GM06990 (cell line): ENCODE measurements at regions not wholly inside any gene's neighbourhood (a gene's known extent, or its start where the extent isn't known, plus 50 kb on each side); places are given as distances from the start of the nearest gene placed in this dataset.

Experiments used
- DNase-seq: peaks from one replicate; pipeline ENCODE4 v3.0.0-alpha.2; 2011; ENCODE audit not compliant: insufficient read length; ENCODE audit errors: extremely low read depth
- H3K27me3 ChIP-seq: replicated peaks from 2 replicates; pipeline ENCODE4 v1.6.0; 2011; ENCODE audit warnings: low read length; ENCODE audit not compliant: control insufficient read depth, insufficient read depth
- H3K36me3 ChIP-seq: 2 replicates; pipeline ENCODE4 v1.5.1; 2011; ENCODE audit warnings: low read length; ENCODE audit not compliant: control insufficient read depth, insufficient read depth
- H3K4me3 ChIP-seq: replicated peaks from 2 replicates; pipeline ENCODE4 v1.5.1; 2011; ENCODE audit warnings: low read depth, mild to moderate bottlenecking, control low read depth, low read length
- TF ChIP-seq, protein P1 (sequence below): IDR thresholded peaks from 2 replicates; pipeline ENCODE4 v1.5.1; 2011; ENCODE audit warnings: low read length, control low read depth, mild to moderate bottlenecking, inconsistent platforms; ENCODE audit not compliant: insufficient read depth, poor library complexity, severe bottlenecking

GRCh38 chr18:22344445-22344844 is 73.3 kb downstream of the CTAGE1 start:
- H3K36me3 ChIP-seq = no peaks in the 10 kb centered on the region
- TF ChIP-seq, protein P1, sequence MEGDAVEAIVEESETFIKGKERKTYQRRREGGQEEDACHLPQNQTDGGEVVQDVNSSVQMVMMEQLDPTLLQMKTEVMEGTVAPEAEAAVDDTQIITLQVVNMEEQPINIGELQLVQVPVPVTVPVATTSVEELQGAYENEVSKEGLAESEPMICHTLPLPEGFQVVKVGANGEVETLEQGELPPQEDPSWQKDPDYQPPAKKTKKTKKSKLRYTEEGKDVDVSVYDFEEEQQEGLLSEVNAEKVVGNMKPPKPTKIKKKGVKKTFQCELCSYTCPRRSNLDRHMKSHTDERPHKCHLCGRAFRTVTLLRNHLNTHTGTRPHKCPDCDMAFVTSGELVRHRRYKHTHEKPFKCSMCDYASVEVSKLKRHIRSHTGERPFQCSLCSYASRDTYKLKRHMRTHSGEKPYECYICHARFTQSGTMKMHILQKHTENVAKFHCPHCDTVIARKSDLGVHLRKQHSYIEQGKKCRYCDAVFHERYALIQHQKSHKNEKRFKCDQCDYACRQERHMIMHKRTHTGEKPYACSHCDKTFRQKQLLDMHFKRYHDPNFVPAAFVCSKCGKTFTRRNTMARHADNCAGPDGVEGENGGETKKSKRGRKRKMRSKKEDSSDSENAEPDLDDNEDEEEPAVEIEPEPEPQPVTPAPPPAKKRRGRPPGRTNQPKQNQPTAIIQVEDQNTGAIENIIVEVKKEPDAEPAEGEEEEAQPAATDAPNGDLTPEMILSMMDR = no peak
- no peak overlapping the region for H3K4me3 ChIP-seq
- DNase-seq = no peak
- peaks cover 2% of the 10 kb centered on the region for H3K27me3 ChIP-seq

- H3K27me3 ChIP-seq = peaks cover 2% of the 10 kb centered on the region
- TF ChIP-seq, protein P1 = no peak
- DNase-seq = no peak
- H3K36me3 ChIP-seq = no peaks in the 10 kb centered on the region
- no peak overlapping the region for H3K4me3 ChIP-seq
These were observed 74.1 kb downstream of the CTAGE1 start for GRCh38 chr18:22343613-22344012.

- TF ChIP-seq, protein P1 = no peak
- Histone ChIP-seq H3K4me3 (no peak overlapping the region), H3K27me3 (peaks cover 2% of the 10 kb centered on the region), H3K36me3 (no peaks in the 10 kb centered on the region)
- no peak for DNase-seq
These were observed 75.1 kb downstream of the CTAGE1 start for GRCh38 chr18:22342625-22343024.

- TF ChIP-seq, protein P1 = no peak
- no peak overlapping the region for H3K4me3 ChIP-seq
These were observed 77.4 kb downstream of the CTAGE1 start for GRCh38 chr18:22340331-22340730.

GRCh38 chr18:22339913-22340312 is 77.8 kb downstream of the CTAGE1 start:
- Histone ChIP-seq H3K27me3 (no peaks in the 10 kb centered on the region; the same call in 1 of the 2 replicates), H3K4me3 (no peak overlapping the region), H3K36me3 (no peaks in the 10 kb centered on the region)
- DNase-seq = no peak
- TF ChIP-seq, protein P1 = no peak

More at GRCh38 chr18:22340331-22340730, 77.4 kb downstream of the CTAGE1 start:
- DNase-seq = no peak
- Histone ChIP-seq H3K36me3 (no peaks in the 10 kb centered on the region), H3K27me3 (no peaks in the 10 kb centered on the region; the same call in 1 of the 2 replicates)

DNA sequence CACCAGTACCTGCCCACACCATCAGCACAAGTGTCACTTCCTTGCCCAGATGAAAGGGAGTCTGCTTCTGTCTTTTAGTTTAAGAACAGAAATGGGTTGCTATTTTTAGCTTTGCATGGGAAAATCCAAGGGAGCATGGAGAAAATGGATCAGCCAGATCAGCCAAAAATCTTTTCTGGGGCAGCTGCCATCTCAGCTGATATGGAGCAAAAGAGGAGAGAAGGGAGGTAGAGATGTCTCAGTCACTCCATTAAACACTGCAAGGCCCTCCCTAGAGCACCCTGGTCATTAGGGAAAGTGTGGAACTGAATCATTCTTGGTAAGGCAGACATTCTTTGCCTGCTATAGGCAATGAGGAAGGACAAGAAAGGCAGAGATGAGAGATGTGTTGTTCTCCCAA is 79.9 kb downstream of the CTAGE1 start:
- TF ChIP-seq, protein P1 = no peak
- Histone ChIP-seq H3K36me3 (no peaks in the 10 kb centered on the region), H3K27me3 (no peaks in the 10 kb centered on the region; the same call in 1 of the 2 replicates), H3K4me3 (no peak overlapping the region)
- no peak for DNase-seq
